ENCODE measurements at regions not wholly inside any gene's neighbourhood (a gene's known extent, or its start where the extent isn't known, plus 50 kb on each side); places are given as distances from the start of the nearest gene placed in this dataset.

DNA sequence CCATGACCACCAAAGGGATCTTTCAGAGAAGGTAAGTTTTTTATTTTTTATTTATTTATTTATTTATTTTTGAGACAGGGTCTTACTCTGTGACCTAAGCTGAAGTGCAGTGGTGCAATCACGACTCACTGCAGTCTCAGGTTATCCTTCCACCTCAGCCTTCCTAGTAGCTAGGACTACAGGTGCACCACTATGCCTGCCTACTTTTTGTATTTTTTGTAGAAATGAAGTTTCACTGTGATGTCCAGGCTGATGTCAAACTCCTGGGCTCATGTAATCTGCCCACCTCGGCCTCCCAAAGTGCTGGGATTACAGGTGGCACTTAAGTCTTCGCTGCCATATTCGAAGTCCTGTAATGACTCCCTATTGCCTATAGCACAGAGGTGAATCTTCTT, 342.5 kb downstream of the CYRIA start:
- no peak for DNase-seq (ENCODE audit: low read depth)
- H3K4me3 ChIP-seq (ENCODE audit: low read depth, low read length) = no peak overlapping the region
- TF ChIP-seq, protein P1, sequence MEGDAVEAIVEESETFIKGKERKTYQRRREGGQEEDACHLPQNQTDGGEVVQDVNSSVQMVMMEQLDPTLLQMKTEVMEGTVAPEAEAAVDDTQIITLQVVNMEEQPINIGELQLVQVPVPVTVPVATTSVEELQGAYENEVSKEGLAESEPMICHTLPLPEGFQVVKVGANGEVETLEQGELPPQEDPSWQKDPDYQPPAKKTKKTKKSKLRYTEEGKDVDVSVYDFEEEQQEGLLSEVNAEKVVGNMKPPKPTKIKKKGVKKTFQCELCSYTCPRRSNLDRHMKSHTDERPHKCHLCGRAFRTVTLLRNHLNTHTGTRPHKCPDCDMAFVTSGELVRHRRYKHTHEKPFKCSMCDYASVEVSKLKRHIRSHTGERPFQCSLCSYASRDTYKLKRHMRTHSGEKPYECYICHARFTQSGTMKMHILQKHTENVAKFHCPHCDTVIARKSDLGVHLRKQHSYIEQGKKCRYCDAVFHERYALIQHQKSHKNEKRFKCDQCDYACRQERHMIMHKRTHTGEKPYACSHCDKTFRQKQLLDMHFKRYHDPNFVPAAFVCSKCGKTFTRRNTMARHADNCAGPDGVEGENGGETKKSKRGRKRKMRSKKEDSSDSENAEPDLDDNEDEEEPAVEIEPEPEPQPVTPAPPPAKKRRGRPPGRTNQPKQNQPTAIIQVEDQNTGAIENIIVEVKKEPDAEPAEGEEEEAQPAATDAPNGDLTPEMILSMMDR (IDR thresholded peaks at IDR 0.05; ENCODE audit: low read depth, low read length) = no peak
- TF ChIP-seq MAX (IDR thresholded peaks at IDR 0.05; ENCODE audit: low read depth, low read length) (no peak), POLR2A (IDR thresholded peaks at IDR 0.05; ENCODE audit: extremely low read depth, insufficient read length) (no peak), MYC (IDR thresholded peaks at IDR 0.05; ENCODE audit: low read depth, low read length) (no peak)

DNA sequence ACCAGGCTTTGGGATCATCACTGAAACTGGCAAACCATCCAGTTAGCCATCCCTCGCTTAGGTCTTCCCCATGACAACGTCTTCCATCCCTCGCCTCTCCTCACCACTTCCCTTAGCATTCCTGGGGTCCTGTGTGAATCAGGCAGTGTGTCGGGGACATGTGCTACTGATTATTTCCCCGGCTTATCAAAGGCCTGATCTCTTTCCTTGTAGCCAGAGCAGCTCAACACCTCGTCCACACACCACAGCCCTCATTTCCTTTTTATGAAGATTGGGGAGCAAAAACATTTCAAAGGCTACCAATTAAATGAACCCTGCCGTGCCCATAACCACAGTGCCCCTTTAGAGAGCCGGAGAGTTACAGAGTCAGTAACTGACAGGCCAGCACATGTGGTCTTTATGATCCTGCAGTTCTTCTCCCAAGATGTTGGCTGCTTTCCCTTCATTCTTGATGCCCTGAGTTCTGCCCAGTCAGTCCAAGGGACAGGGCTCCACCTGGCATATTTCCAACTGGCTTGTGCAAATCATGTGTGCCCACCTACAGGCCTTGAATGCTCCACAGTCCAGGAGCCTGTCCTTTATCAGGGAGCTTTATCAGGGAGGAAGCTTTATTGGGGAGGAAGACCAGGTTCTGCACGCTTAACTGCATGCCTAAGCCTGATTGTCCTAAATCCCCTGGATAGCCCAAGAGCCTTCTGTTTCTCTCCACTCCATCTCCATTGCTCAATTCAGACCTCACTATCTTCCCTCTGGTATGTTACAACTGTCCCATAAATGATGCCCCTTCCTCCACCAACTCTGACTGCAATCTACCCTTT, 343.1 kb downstream of the CYRIA start:
- no peak overlapping the region for H3K4me3 ChIP-seq (ENCODE audit: low read depth, low read length)
- DNase-seq (ENCODE audit: low read depth) = no peak
- TF ChIP-seq MYC (IDR thresholded peaks at IDR 0.05; ENCODE audit: low read depth, low read length) (no peak), MAX (IDR thresholded peaks at IDR 0.05; ENCODE audit: low read depth, low read length) (no peak), POLR2A (IDR thresholded peaks at IDR 0.05; ENCODE audit: extremely low read depth, insufficient read length) (no peak)
- TF ChIP-seq, protein P1 (IDR thresholded peaks at IDR 0.05; ENCODE audit: low read depth, low read length) = no peak

DNA sequence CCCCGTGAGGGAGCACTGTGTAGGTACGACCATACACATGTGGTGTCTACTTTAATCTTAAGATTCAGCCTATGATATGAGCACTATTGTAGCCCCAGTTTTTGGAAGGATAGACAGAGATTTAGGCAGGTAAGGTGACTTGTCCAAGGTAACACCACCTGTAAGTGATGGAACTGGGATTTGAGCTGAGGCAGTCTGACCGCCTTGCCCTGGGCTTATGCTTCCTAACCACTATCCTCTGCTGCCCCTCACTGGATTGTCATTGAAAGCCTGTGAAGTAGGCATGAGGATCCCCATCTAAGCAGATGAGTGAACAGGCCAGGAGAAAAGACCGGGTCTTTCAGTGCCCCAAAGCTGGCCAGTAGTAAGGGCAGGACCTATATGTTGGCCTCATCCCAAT, 343.8 kb downstream of the CYRIA start:
- DNase-seq (ENCODE audit: low read depth) = peak; percentile 17
- TF ChIP-seq, protein P1 (IDR thresholded peaks at IDR 0.05; ENCODE audit: low read depth, low read length) = peak; percentile 25
- no peak for TF ChIP-seq POLR2A (IDR thresholded peaks at IDR 0.05; ENCODE audit: extremely low read depth, insufficient read length)
- H3K4me3 ChIP-seq (ENCODE audit: low read depth, low read length) = no peak overlapping the region

GRCh38 chr2:16321256-16321655, 344.4 kb downstream of the CYRIA start:
- H3K4me3 ChIP-seq (ENCODE audit: low read depth, low read length) = no peak overlapping the region
- TF ChIP-seq, protein P1 (IDR thresholded peaks at IDR 0.05; ENCODE audit: low read depth, low read length) = no peak
- TF ChIP-seq MYC (IDR thresholded peaks at IDR 0.05; ENCODE audit: low read depth, low read length) = no peak
- no peak for TF ChIP-seq MAX (IDR thresholded peaks at IDR 0.05; ENCODE audit: low read depth, low read length)
- no peak for TF ChIP-seq POLR2A (IDR thresholded peaks at IDR 0.05; ENCODE audit: extremely low read depth, insufficient read length)
- no peak for DNase-seq (ENCODE audit: low read depth)

- TF ChIP-seq, protein P1 (IDR thresholded peaks at IDR 0.05; ENCODE audit: low read depth, low read length) = no peak
- no peak for TF ChIP-seq POLR2A (IDR thresholded peaks at IDR 0.05; ENCODE audit: extremely low read depth, insufficient read length)
- no peak for TF ChIP-seq MAX (IDR thresholded peaks at IDR 0.05; ENCODE audit: low read depth, low read length)
- no peak for TF ChIP-seq MYC (IDR thresholded peaks at IDR 0.05; ENCODE audit: low read depth, low read length)
- H3K4me3 ChIP-seq (ENCODE audit: low read depth, low read length) = no peak overlapping the region
- DNase-seq (ENCODE audit: low read depth) = no peak
Observed at GRCh38 chr2:16320716-16321115, 344.9 kb downstream of the CYRIA start.

All from NB4 (cell line).